Natural killer cell (primary cell): ENCODE measurements at regions not wholly inside any gene's neighbourhood (a gene's known extent, or its start where the extent isn't known, plus 50 kb on each side); places are given as distances from the start of the nearest gene placed in this dataset.

Experiments
- ATAC-seq, 3 donors: fragments of 150-1000 bp in 2 of 3; fragments of 200-7000 bp in 1 of 3; cut with Tn5 transposase; 1 replicate in 1 of 3; 2 replicates in 2 of 3; pipeline ENCODE4 v1.10.0; 2021; ENCODE audit warnings: mild to moderate bottlenecking in 2 of 3, moderate library complexity in 2 of 3
- DNase-seq, 2 donors: peaks; one replicate each; pipeline versions ENCODE4 v3.0.0 to v3.0.0-alpha.2; 2013 to 2021; ENCODE audit warnings: mixed read lengths in 1 of 2
- H3K27ac ChIP-seq: one replicate; pipeline ENCODE4 v1.5.1; 2013; ENCODE audit warnings: mild to moderate bottlenecking, low read length
- H3K27me3 ChIP-seq: one replicate; pipeline ENCODE4 v1.6.1; 2013; ENCODE audit warnings: low read length; ENCODE audit not compliant: control insufficient read depth, insufficient read depth
- H3K36me3 ChIP-seq: one replicate; pipeline ENCODE4 v1.6.1; 2013; ENCODE audit warnings: low read length; ENCODE audit not compliant: control insufficient read depth, insufficient read depth
- H3K4me1 ChIP-seq: one replicate; pipeline ENCODE4 v1.6.1; 2013; ENCODE audit warnings: low read length; ENCODE audit not compliant: control insufficient read depth, insufficient read depth
- H3K4me3 ChIP-seq: one replicate; pipeline ENCODE4 v1.5.1; 2013; ENCODE audit warnings: low read length
- H3K9me3 ChIP-seq: one replicate; pipeline ENCODE4 v1.6.1; 2013; ENCODE audit warnings: low read length; ENCODE audit not compliant: control insufficient read depth, insufficient read depth
- H3K27ac Mint-ChIP-seq, 2 donors: one replicate each; pipeline ENCODE4 v1.8.0; 2022; ENCODE audit warnings: mild to moderate bottlenecking in 2 of 2, mixed read lengths in 2 of 2, moderate library complexity in 1 of 2
- H3K27me3 Mint-ChIP-seq, 2 donors: one replicate each; pipeline ENCODE4 v1.8.0; 2022; ENCODE audit warnings: low read depth in 2 of 2, mixed read lengths in 2 of 2
- H3K36me3 Mint-ChIP-seq: one replicate; pipeline ENCODE4 v1.8.0; 2022; ENCODE audit warnings: mixed read lengths
- H3K4me1 Mint-ChIP-seq, 2 donors: one replicate each; pipeline ENCODE4 v1.8.0; 2022; ENCODE audit warnings: mixed read lengths in 2 of 2
- H3K4me3 Mint-ChIP-seq: one replicate; pipeline ENCODE4 v1.8.0; 2022; ENCODE audit warnings: mild to moderate bottlenecking, moderate library complexity, mixed read lengths
- H3K9me3 Mint-ChIP-seq, 2 donors: one replicate each; pipeline ENCODE4 v1.8.0; 2022; ENCODE audit warnings: mixed read lengths in 2 of 2
- WGBS: methylation state at CpG from one replicate; pipeline ENCODE4 v1.1.7; 2013; ENCODE audit warnings: missing lambda C conversion rate; ENCODE audit not compliant: insufficient coverage; 5-methylcytosine and 5-hydroxymethylcytosine counted together
- intact Hi-C: fragments of 100-400 bp; cut with micrococcal nuclease; formaldehyde crosslinking; loops from one replicate; pipeline ENCODE4 v1.14.2; 2022
- TF ChIP-seq, protein P1 (sequence below): fragments of 200-600 bp; IDR thresholded peaks from one replicate; pipeline ENCODE4 v1.8.0; 2022; ENCODE audit warnings: antibody characterized with exemption

DNA sequence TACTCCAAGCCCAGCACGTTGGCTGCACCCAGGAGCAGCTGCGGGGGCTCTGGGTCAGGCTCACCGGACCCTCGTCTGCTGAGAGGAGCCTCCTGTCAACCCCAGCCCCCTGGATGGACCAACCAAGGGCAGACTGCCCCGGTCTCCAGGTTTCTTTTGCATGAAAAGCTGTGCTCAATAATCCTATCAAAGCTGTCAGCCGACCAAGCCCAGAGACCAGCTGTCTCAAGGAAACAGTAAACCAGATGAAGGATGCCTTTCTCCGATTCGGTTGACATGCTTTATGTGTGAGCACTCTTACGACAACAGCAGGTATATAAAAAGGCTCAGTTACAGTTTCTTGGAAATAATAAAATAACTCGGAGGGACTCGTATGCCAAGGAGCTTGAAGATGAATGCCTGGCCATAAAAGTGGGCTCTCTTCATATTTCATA, 71.6 kb upstream of the BAIAP2L1 start:
- no peaks in the 10 kb centered on the region for H3K27me3 ChIP-seq
- TF ChIP-seq, protein P1, sequence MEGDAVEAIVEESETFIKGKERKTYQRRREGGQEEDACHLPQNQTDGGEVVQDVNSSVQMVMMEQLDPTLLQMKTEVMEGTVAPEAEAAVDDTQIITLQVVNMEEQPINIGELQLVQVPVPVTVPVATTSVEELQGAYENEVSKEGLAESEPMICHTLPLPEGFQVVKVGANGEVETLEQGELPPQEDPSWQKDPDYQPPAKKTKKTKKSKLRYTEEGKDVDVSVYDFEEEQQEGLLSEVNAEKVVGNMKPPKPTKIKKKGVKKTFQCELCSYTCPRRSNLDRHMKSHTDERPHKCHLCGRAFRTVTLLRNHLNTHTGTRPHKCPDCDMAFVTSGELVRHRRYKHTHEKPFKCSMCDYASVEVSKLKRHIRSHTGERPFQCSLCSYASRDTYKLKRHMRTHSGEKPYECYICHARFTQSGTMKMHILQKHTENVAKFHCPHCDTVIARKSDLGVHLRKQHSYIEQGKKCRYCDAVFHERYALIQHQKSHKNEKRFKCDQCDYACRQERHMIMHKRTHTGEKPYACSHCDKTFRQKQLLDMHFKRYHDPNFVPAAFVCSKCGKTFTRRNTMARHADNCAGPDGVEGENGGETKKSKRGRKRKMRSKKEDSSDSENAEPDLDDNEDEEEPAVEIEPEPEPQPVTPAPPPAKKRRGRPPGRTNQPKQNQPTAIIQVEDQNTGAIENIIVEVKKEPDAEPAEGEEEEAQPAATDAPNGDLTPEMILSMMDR, result no peak
- Mint-ChIP-seq H3K4me1 (peaks cover 5 to 8% of the 10 kb centered on the region in 2 donors), H3K36me3 (no peaks in the 10 kb centered on the region), H3K4me3 (no peak overlapping the region), H3K27ac (no peak overlapping the region), H3K27me3 (peaks cover 19 to 25% of the 10 kb centered on the region in 2 donors), H3K9me3 (no peaks in the 10 kb centered on the region)
- no peak overlapping the region for H3K4me3 ChIP-seq
- ATAC-seq (no peak), DNase-seq (no peak)
- 85% methylated on average over 11 of the region's 11 CpGs for WGBS
- peaks cover 8% of the 10 kb centered on the region for H3K4me1 ChIP-seq
- no peaks in the 10 kb centered on the region for H3K9me3 ChIP-seq
- H3K36me3 ChIP-seq, result no peaks in the 10 kb centered on the region
- intact Hi-C loops, result no loop called here
- H3K27ac ChIP-seq, result no peak overlapping the region

DNA sequence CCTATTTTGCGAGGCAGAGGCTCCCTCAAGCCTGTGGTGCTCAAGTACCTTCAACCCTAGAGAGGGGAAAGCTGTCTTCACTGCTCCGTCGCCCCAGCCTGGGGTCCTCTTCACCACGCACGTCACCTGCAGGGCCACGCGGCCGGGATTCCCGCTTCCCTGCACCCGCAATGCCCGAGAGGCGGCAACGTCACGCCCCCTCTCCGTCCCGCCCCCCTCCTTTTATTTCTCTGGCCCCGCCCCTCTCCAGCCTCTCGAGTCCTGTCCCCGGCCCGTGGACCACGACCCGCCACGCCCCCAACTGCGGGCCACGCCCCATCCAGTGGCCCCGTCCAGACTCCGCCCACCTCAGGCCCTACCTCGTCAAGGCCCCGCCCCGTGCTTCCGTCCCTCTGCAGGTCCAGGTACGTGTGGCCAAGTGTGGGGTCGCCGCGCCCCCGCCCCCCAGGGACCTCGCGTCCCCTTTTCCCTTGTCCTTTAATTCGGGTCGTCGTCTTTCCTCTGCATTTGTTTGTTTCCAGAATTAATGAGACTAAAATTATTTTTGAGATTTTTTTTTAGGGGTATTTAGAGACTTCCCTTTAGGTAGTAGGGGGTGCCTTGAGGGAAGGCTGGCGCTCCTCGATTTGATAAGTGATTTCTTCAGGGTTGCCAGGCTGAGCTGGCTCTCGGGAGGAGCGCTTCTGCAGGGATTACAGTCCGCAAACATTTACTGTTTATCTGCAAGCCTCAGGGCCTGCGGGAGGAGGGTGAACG, 69.8 kb upstream of the BAIAP2L1 start:
- TF ChIP-seq, protein P1, result no peak
- DNase-seq, result peak in 1 of 2 donors; percentile 15
- H3K27ac Mint-ChIP-seq, result no peak overlapping the region
- peak overlapping the region; percentile 70 for H3K4me3 Mint-ChIP-seq
- H3K9me3 ChIP-seq, result no peaks in the 10 kb centered on the region
- intact Hi-C loops, result no loop called here
- H3K4me1 Mint-ChIP-seq, result peaks cover 5 to 8% of the 10 kb centered on the region in 2 donors
- H3K27me3 ChIP-seq, result no peaks in the 10 kb centered on the region
- WGBS, result 9% methylated on average over 47 of the region's 48 CpGs
- no peaks in the 10 kb centered on the region for H3K36me3 ChIP-seq
- H3K27me3 Mint-ChIP-seq, result peaks cover 15 to 25% of the 10 kb centered on the region in 2 donors
- no peaks in the 10 kb centered on the region for H3K36me3 Mint-ChIP-seq
- H3K27ac ChIP-seq, result no peak overlapping the region
- no peaks in the 10 kb centered on the region for H3K9me3 Mint-ChIP-seq
- H3K4me1 ChIP-seq, result peaks cover 8% of the 10 kb centered on the region
- peak in 1 of 3 donors; percentile 57 for ATAC-seq
- H3K4me3 ChIP-seq, result no peak overlapping the region

DNA sequence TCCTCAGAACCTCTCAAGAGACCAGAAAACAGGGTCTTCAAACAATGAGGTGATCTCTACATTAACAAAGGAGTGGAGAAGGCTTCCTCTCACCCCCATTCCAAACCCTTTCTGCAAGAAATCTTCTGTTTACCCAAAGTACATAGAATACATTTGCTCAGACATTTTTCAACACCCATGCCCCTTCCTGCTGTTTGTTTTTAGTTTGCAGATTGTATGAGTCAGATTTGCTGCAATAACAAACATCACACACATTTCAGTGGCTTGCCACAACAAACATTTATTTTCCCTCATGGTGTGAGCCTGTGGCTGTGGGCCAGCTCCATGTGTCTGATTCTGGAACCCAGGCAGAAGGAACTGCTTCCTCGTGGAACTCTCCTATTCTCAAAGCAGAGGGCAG, 68.2 kb upstream of the BAIAP2L1 start:
- H3K4me3 Mint-ChIP-seq, result no peak overlapping the region
- no peak for DNase-seq
- peaks cover 5 to 8% of the 10 kb centered on the region in 2 donors for H3K4me1 Mint-ChIP-seq
- H3K9me3 Mint-ChIP-seq, result no peaks in the 10 kb centered on the region
- Histone ChIP-seq H3K27ac (no peak overlapping the region), H3K27me3 (no peaks in the 10 kb centered on the region), H3K9me3 (no peaks in the 10 kb centered on the region), H3K4me3 (no peak overlapping the region), H3K4me1 (peaks cover 8% of the 10 kb centered on the region), H3K36me3 (no peaks in the 10 kb centered on the region)
- intact Hi-C loops, result no loop called here
- peaks cover 13 to 25% of the 10 kb centered on the region in 2 donors for H3K27me3 Mint-ChIP-seq
- TF ChIP-seq, protein P1, result no peak
- no peak for ATAC-seq
- no peaks in the 10 kb centered on the region for H3K36me3 Mint-ChIP-seq
- WGBS, result 89% methylated on average over 1 of the region's 1 CpG
- no peak overlapping the region for H3K27ac Mint-ChIP-seq
